ENCODE measurements at regions not wholly inside any gene's neighbourhood (a gene's known extent, or its start where the extent isn't known, plus 50 kb on each side); places are given as distances from the start of the nearest gene placed in this dataset.

- DNase-seq (no peak), FAIRE-seq (no peak), ATAC-seq (no peak)
- Histone ChIP-seq H3K36me3 (no peaks in the 10 kb centered on the region), H3K9me3 (no peaks in the 10 kb centered on the region), H3K27ac (no peak overlapping the region), H3K4me1 (no peaks in the 10 kb centered on the region), H3K4me3 (no peak overlapping the region), H3K27me3 (no peaks in the 10 kb centered on the region)
- no peak for TF ChIP-seq CTCF (IDR thresholded peaks at IDR 0.05)
- intact Hi-C loops (cut with DNase I) = no loop called here
- WGBS, 2 donors = 52 to 70% methylated on average over 1 of the region's 1 CpG
These were observed 480.0 kb downstream of the LRRIQ3 start for GRCh38 chr1:73717976-73718375.

DNA sequence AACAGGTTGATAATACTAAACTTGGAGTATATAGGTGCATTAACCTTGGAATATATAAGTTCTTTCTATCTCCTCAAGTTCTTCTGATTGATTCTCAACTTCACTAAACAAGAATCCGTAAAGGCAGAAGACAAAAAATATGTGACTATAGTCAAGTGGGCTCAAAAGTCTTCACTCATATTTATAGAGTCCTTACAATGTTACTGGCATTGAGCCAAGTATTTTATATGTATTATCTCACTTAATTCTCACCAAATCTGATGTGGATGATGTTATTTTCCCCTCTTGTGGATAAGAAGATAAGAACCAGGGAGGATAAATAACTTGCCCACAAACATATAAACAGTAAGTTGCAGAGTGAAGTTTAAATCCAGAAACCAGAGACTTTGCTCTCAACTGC lies 486.9 kb downstream of the LRRIQ3 start:
- no peaks in the 10 kb centered on the region for H3K9me3 ChIP-seq
- intact Hi-C loops (cut with DNase I) = no loop called here
- WGBS, 2 donors = 68 to 81% methylated on average over 1 of the region's 1 CpG
- TF ChIP-seq CTCF (IDR thresholded peaks at IDR 0.05) = no peak
- H3K4me3 ChIP-seq = no peak overlapping the region
- DNase-seq = no peak
- H3K27me3 ChIP-seq = no peaks in the 10 kb centered on the region
- FAIRE-seq = no peak
- ATAC-seq = no peak
- H3K36me3 ChIP-seq = no peaks in the 10 kb centered on the region
- no peak overlapping the region for H3K27ac ChIP-seq
- H3K4me1 ChIP-seq = no peaks in the 10 kb centered on the region

GRCh38 chr1:73701826-73702225 lies 496.1 kb downstream of the LRRIQ3 start:
- Histone ChIP-seq H3K36me3 (no peaks in the 10 kb centered on the region), H3K27ac (no peak overlapping the region), H3K4me1 (no peaks in the 10 kb centered on the region), H3K9me3 (no peaks in the 10 kb centered on the region), H3K4me3 (no peak overlapping the region), H3K27me3 (no peaks in the 10 kb centered on the region)
- no peak for TF ChIP-seq CTCF (IDR thresholded peaks at IDR 0.05)
- DNase-seq (no peak), FAIRE-seq (no peak), ATAC-seq (no peak)
- intact Hi-C loops (cut with DNase I) = no loop called here
- WGBS, 2 donors = 21 to 37% methylated on average over 1 of the region's 1 CpG

GRCh38 chr1:73676186-73676585 lies 521.8 kb downstream of the LRRIQ3 start:
- Histone ChIP-seq H3K27me3 (no peaks in the 10 kb centered on the region), H3K27ac (no peak overlapping the region), H3K9me3 (no peaks in the 10 kb centered on the region), H3K4me1 (no peaks in the 10 kb centered on the region), H3K4me3 (no peak overlapping the region), H3K36me3 (no peaks in the 10 kb centered on the region)
- ATAC-seq = no peak
- WGBS, 2 donors = 50 to 64% methylated on average over 3 of the region's 3 CpGs
- FAIRE-seq = no peak
- intact Hi-C loops (cut with DNase I) = no loop called here
- no peak for DNase-seq
- no peak for TF ChIP-seq CTCF (IDR thresholded peaks at IDR 0.05)

GRCh38 chr1:73674945-73675561 lies 522.9 kb downstream of the LRRIQ3 start:
- intact Hi-C loops (cut with DNase I) = no loop called here
- ATAC-seq (peak in 3 of 4 donors; percentile 45 to 60 (median 53)), FAIRE-seq (peak; percentile 32), DNase-seq (no peak)
- H3K27ac ChIP-seq = no peak overlapping the region
- H3K36me3 ChIP-seq = no peaks in the 10 kb centered on the region
- H3K9me3 ChIP-seq = no peaks in the 10 kb centered on the region
- no peaks in the 10 kb centered on the region for H3K27me3 ChIP-seq
- H3K4me3 ChIP-seq = no peak overlapping the region
- 2 to 3% methylated on average over 2 of the region's 2 CpGs for whole genome bisulfite sequencing, 2 donors
- TF ChIP-seq CTCF (IDR thresholded peaks at IDR 0.05) = peak in 2 of 4 donors; percentile 16
- H3K4me1 ChIP-seq = no peaks in the 10 kb centered on the region

Measured in pancreas (tissue), 10 donors.